Hippocampal formation (tissue), 2 donors: ENCODE measurements at regions not wholly inside any gene's neighbourhood (a gene's known extent, or its start where the extent isn't known, plus 50 kb on each side); places are given as distances from the start of the nearest gene placed in this dataset.

Experiments
- DNase-seq, 2 donors: peaks; one replicate each; lab custom pipeline; 2025; lab: John Stamatoyannopoulos, UW

DNA sequence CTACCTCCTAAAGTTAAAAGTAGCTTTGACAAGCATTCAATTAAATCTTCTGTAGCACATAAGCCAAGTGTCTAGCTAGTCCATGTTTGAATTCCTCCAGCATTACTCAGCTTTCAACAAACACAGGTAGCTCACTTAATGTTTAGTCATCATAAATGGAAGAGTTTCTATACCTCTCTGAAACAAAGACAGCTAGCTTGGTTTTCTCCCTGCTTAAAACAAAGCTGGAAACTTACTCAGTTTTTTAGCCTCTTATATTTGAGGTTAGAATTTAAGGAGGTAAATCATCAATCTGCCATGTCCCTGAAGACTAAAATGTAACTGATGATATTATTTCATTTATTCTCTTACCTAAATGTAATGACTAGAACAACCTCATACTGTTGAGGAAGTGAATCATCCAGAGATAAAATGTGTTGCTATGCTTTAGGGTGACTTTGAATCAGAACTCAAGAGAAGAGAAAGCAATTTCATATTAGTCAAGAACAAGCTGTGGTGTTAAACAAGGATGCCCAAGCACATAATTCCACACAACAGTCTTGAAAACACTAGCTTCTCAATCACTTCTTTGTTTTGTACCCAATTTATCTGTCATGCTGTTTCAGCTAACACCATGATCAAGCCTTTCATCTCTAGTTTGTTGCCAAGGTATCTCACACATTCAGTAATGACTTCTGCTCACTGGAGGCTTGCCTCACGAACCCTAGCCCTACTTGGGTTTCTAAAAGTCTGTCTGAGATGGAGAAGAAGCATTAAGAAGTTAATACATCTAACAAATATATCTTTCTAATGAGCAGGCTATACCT, 251.9 kb downstream of the EPM2A start:
- DNase-seq: no peak

- no peak for DNase-seq
Measured at GRCh38 chr6:145485288-145485687, 250.0 kb downstream of the EPM2A start.

DNA sequence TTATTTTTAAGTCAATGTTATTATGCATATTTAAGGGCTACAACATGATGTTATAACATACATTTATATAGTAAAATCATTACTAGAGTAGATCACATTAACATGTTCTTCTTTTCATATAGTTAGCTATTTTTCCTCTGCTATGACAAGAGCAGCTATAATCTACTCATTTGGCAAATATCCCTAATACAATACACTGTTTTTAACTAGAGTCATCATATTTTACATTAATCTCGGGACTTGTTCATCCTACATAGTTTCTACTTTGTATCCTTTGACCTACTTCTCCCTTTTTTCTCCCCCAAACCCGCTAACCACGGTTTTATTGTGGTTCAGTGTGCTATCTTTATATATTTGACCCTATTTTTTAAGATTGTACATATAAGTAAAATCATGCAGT, 249.0 kb downstream of the EPM2A start:
- DNase-seq: no peak

DNA sequence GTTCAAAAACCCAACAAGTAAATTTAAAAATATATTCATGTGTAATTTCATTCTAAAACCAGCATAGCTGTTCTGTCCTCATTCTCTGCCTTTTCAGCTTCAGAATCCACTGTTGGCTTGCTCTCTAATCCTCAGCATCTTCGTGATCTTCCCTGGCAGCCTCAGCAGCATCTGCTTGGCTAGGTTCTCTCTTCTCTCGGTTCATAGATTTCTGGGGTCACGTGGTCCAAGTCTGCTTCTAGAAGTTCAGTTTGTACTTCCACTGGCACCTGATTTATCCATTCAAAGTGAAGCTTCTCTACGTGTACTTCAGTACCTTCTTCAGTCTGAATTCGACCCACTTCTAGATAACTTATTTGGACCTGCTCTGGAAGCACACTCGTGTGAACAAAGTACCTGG, 245.7 kb downstream of the EPM2A start:
- DNase-seq: no peak

- DNase-seq: no peak
Measured at GRCh38 chr6:145490068-145490467, 245.3 kb downstream of the EPM2A start.

DNA sequence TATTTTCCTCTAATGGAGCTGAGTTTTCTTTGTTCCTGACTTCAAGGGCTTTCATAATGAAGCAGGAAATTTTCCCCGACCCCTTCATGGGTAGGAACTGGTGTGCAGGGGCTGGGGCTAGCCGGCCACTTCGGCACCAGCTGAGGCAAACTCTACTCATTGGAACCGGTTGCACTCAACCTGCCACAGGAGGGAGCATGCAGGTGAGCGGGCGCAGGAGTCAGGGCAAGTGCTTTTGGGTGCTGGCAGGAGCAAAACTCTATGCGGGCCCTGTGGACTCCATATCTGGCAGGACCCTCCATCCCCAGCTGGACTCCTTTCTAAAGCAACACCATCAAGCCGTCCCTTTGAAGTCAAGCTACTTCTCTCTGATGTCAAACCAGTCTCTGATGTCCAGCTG, 244.2 kb downstream of the EPM2A start:
- DNase-seq: no peak

DNA sequence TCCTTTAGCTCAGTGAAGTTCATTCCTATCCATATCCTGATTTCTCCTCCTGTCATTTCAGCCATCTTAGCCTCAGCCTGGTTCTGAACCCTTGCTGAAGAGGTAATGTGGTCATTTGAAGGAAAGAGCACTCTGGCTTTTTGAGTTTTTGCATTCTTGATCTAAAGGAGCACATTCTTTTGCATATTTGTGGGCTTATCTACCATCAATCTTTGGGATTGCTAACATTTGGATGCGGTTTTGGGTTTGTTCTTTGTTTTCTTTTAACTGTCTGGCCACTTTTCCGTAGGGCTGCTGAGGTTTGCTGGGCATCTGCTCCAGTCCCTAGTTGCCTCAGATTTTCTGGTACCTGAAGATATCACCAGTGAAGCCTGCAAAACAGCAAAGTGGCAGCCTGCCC, 238.3 kb downstream of the EPM2A start:
- no peak for DNase-seq

- DNase-seq: no peak
Measured at GRCh38 chr6:145498425-145498824, 236.9 kb downstream of the EPM2A start.

DNA sequence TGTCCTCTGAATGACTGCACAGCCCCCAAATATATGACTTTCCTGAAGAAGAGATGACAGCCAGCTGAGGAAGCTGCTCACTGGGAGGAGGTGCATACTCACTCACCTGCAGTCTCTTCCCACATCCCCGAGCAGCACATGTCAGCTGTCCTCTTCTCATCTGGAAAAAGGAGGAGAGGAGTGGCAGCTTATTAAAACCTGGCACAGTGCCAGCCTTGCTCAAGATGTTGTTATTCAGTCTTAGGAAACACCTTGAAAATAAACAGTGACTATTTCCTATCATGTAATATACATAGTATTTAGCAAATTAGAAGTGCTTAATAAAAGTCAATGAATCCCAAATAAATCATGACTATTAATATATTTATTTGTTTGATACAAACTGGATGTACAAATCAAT, 232.9 kb downstream of the EPM2A start:
- no peak for DNase-seq

DNA sequence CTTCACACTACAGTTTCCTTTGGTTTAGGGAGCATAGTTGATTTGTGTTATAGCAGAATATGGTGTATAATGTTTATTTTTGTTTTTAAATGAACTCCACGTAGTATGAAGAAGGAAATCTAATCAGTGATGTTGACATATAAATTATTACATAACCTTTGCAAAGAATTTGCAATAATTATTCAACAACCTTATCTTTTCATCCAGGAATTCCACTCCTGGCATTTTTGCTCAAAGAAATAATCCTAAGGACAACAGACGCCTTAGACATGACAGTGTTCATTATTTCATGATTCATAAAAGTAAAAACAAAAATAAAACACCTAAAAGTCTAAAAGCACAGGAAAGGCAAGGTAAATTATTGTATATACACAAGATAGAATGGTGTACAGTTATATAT, 229.2 kb downstream of the EPM2A start:
- DNase-seq: no peak

GRCh38 chr6:145506565-145506964, 228.8 kb downstream of the EPM2A start:
- no peak for DNase-seq

- DNase-seq: no peak
Measured at GRCh38 chr6:145507239-145507638, 228.1 kb downstream of the EPM2A start.

- no peak for DNase-seq
Measured at GRCh38 chr6:145508107-145508506, 227.2 kb downstream of the EPM2A start.

DNA sequence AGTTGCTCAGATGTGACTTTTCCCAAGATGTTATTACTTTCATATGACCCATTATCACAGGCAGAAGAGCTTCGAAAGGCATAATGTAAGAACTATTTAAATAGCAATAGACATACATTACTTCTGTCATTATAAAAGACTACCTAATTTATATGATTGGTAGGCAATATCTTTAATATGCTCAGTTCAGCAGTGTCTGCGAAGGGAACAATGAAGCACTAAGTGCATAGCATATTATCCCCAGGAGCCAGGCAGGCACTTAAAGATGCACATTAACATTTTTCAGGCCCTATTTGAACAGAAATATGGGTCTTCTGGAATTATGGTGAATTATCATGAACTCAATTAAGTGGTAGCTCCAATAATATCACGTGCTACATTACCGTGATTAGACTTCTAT, 217.8 kb downstream of the EPM2A start:
- DNase-seq: no peak

DNA sequence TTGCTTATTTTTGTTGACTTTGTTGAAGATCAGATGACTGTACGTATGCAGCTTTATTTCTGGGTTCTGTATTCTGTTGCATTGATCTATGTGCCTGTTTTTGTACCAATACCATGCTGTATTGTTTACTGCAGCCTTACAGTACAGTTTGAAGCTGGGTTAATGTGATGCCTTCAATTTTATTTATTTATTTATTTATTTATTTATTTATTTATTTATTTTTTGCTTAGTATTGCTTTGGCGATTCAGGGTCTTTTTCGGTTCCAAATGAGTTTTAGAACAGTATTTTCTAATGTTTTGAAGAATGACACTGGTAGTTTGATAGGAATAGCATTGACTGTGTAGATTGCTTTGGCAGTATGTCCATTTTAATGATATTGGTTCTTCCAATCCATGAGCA, 210.3 kb downstream of the EPM2A start:
- DNase-seq: no peak

GRCh38 chr6:145529582-145529981, 205.7 kb downstream of the EPM2A start:
- no peak for DNase-seq

- DNase-seq: no peak
Measured at GRCh38 chr6:145530454-145530853, 204.9 kb downstream of the EPM2A start.

GRCh38 chr6:145531032-145531431, 204.3 kb downstream of the EPM2A start:
- DNase-seq: no peak

GRCh38 chr6:145531822-145532221, 203.5 kb downstream of the EPM2A start:
- no peak for DNase-seq

- no peak for DNase-seq
Measured at GRCh38 chr6:145532361-145532760, 203.0 kb downstream of the EPM2A start.

GRCh38 chr6:145534989-145535388, 200.3 kb downstream of the EPM2A start:
- DNase-seq: no peak

GRCh38 chr6:145538989-145539388, 196.3 kb downstream of the EPM2A start:
- no peak for DNase-seq

DNA sequence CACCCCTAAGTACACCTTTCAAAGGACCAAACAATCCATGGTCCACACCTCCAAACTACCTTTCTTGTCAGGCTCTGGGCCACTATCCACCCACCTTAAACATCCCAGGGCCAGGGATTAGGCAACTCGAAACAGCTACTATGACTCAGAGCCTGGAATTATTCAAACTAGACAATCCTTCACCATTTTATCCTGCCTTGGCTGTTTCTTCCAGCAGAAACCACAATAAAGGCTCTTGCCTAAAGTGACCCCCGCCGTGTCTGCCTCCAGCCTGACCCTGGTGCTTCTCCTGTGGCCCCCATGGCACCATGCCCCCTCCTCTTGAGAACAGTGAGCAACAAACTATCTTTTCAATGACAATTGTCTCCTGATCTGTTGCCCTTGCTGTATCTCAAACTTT, 195.5 kb downstream of the EPM2A start:
- no peak for DNase-seq

DNA sequence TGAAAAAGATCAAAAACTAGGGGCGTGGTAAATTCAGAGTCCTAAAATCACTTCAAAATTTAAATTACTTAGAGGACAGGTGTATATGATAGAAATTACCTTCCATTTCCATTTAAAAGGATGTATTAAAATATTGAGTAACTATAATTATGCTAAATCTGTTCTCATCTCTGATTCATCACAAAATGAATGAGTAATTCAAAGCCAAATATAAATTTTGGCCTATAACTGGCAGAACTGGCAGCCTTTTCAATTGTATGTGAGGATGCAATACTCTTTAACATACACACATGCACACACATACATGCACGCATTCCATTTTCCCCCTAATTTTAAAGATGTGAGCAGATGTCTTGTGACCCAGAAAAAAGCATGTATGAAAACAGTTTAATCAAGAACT, 194.6 kb downstream of the EPM2A start:
- no peak for DNase-seq
